HEK293 (cell line): ENCODE measurements at regions not wholly inside any gene's neighbourhood (a gene's known extent, or its start where the extent isn't known, plus 50 kb on each side); places are given as distances from the start of the nearest gene placed in this dataset.

ENCODE experiments used
- CTCF ChIA-PET: fragments of 350-600 bp; formaldehyde crosslinking; extraction: SDS; loops from one replicate; lab custom pipeline; 2021; ENCODE audit warnings: antibody characterized with exemption; lab: Yijun Ruan, JAX
- POLR2A ChIA-PET: fragments of 300-600 bp; formaldehyde crosslinking; extraction: SDS; loops from one replicate; lab custom pipeline; 2020; ENCODE audit warnings: antibody characterized with exemption, inconsistent platforms; lab: Yijun Ruan, JAX
- H3K27ac ChIP-seq: fragments of 200-500 bp; sonication (Bioruptor generic); 2 replicates; pipeline ENCODE4 v1.5.1; 2014; ENCODE audit warnings: low read depth, low read length, control low read depth, inconsistent platforms; ENCODE audit errors: extremely low read depth
- H3K36me3 ChIP-seq, 2 experiments: fragments of 200-500 bp in 1 of 2; sonication (Bioruptor generic) in 1 of 2; 1 replicate in 1 of 2; 2 replicates in 1 of 2; pipeline ENCODE4 v1.5.1; 2014 to 2017; ENCODE audit warnings: inconsistent platforms in 2 of 2, low read length in 2 of 2; ENCODE audit not compliant: control insufficient read depth in 2 of 2, insufficient read depth in 1 of 2
- H3K4me1 ChIP-seq: fragments of 200-500 bp; sonication (Bioruptor generic); 2 replicates; pipeline ENCODE4 v1.5.1; 2014; ENCODE audit warnings: mild to moderate bottlenecking, low read length, inconsistent platforms; ENCODE audit not compliant: control insufficient read depth, insufficient read depth
- H3K4me3 ChIP-seq: 2 replicates; pipeline ENCODE4 v1.5.1; 2011; ENCODE audit warnings: low read depth, mild to moderate bottlenecking, control low read depth, low read length, moderate library complexity
- H3K9me3 ChIP-seq: fragments of 200-500 bp; sonication (Bioruptor generic); 2 replicates; pipeline ENCODE4 v1.5.1; 2014; ENCODE audit warnings: low read depth, low read length, inconsistent platforms; ENCODE audit not compliant: control insufficient read depth, insufficient read depth
- GLI4 ChIP-seq: fragments of 450-650 bp; formaldehyde crosslinking; IDR thresholded peaks from 2 replicates; pipeline ENCODE4 v1.5.1; 2016; ENCODE audit warnings: missing biosample characterization, missing genetic modification characterization
- IKZF3 ChIP-seq: fragments of 450-650 bp; IDR thresholded peaks from 2 replicates; pipeline ENCODE4 v1.5.0; 2018; ENCODE audit warnings: missing biosample characterization, mild to moderate bottlenecking, missing genetic modification characterization, moderate library complexity
- SALL2 ChIP-seq: fragments of 450-650 bp; formaldehyde crosslinking; IDR thresholded peaks from 2 replicates; pipeline ENCODE4 v1.5.0; 2017; ENCODE audit warnings: missing biosample characterization, mild to moderate bottlenecking, missing genetic modification characterization, borderline replicate concordance
- TRIM28 ChIP-seq: IDR thresholded peaks from 2 replicates; pipeline ENCODE4 v1.6.1; 2011; ENCODE audit warnings: low read length, control low read depth, borderline replicate concordance
- ZBTB17 ChIP-seq: fragments of 450-650 bp; formaldehyde crosslinking; IDR thresholded peaks from 2 replicates; pipeline ENCODE4 v1.5.1; 2016; ENCODE audit warnings: missing biosample characterization, missing genetic modification characterization
- ZNF174 ChIP-seq: fragments of 450-650 bp; formaldehyde crosslinking; IDR thresholded peaks from 2 replicates; pipeline ENCODE4 v1.5.0; 2017; ENCODE audit warnings: missing biosample characterization, mild to moderate bottlenecking, missing genetic modification characterization
- ZNF221 ChIP-seq: fragments of 450-650 bp; formaldehyde crosslinking; IDR thresholded peaks from 2 replicates; pipeline ENCODE4 v1.5.1; 2017; ENCODE audit warnings: missing biosample characterization, missing genetic modification characterization, borderline replicate concordance
- ZNF239 ChIP-seq: fragments of 450-650 bp; formaldehyde crosslinking; IDR thresholded peaks from 2 replicates; pipeline ENCODE4 v1.5.1; 2016; ENCODE audit warnings: missing biosample characterization, missing genetic modification characterization
- ZNF423 ChIP-seq: fragments of 450-650 bp; formaldehyde crosslinking; IDR thresholded peaks from 2 replicates; pipeline ENCODE4 v1.5.1; 2016; ENCODE audit warnings: missing biosample characterization, missing genetic modification characterization
- ZNF510 ChIP-seq: fragments of 450-650 bp; formaldehyde crosslinking; IDR thresholded peaks from 2 replicates; pipeline ENCODE4 v1.5.1; 2018; ENCODE audit warnings: mild to moderate bottlenecking, missing genetic modification characterization, missing biosample characterization; ENCODE audit not compliant: insufficient replicate concordance
- ZNF518A ChIP-seq: fragments of 450-650 bp; formaldehyde crosslinking; conservative IDR thresholded peaks from 2 replicates; pipeline ENCODE4 v1.5.1; 2016; ENCODE audit warnings: low read depth, missing biosample characterization, missing genetic modification characterization
- ZNF529 ChIP-seq: fragments of 450-650 bp; formaldehyde crosslinking; IDR thresholded peaks from 2 replicates; pipeline ENCODE4 v1.5.1; 2017; ENCODE audit warnings: missing genetic modification characterization, missing biosample characterization; ENCODE audit not compliant: insufficient replicate concordance
- ZNF530 ChIP-seq: fragments of 450-650 bp; formaldehyde crosslinking; IDR thresholded peaks from 2 replicates; pipeline ENCODE4 v1.5.1; 2016; ENCODE audit warnings: low read depth, missing biosample characterization, missing genetic modification characterization
- ZNF560 ChIP-seq: fragments of 450-650 bp; formaldehyde crosslinking; IDR thresholded peaks from 2 replicates; pipeline ENCODE4 v1.5.1; 2017; ENCODE audit warnings: missing biosample characterization, missing genetic modification characterization, borderline replicate concordance
- ZNF610 ChIP-seq: fragments of 450-650 bp; formaldehyde crosslinking; IDR thresholded peaks from 2 replicates; pipeline ENCODE4 v1.5.1; 2016; ENCODE audit warnings: missing biosample characterization, missing genetic modification characterization, borderline replicate concordance
- ZNF626 ChIP-seq: fragments of 450-650 bp; sonication (Bioruptor Pico); formaldehyde crosslinking; IDR thresholded peaks from 2 replicates; pipeline ENCODE4 v1.5.1; 2018; ENCODE audit warnings: missing biosample characterization, missing genetic modification characterization, inconsistent platforms
- TF ChIP-seq, protein P1 (sequence below): fragments of 450-650 bp; formaldehyde crosslinking; IDR thresholded peaks from 2 replicates; pipeline ENCODE4 v1.5.1; 2016; ENCODE audit warnings: missing biosample characterization, missing genetic modification characterization
- TF ChIP-seq, protein P2 (sequence below): fragments of 450-650 bp; formaldehyde crosslinking; IDR thresholded peaks from 2 replicates; pipeline ENCODE4 v1.5.1; 2017; ENCODE audit warnings: missing biosample characterization, missing genetic modification characterization
- TF ChIP-seq, protein P3 (sequence below): fragments of 450-650 bp; formaldehyde crosslinking; IDR thresholded peaks from 2 replicates; pipeline ENCODE4 v1.5.1; 2016; ENCODE audit warnings: missing biosample characterization, missing genetic modification characterization, borderline replicate concordance
- TF ChIP-seq, protein P4 (sequence below): sonication (generic); formaldehyde crosslinking; IDR thresholded peaks from 2 replicates; pipeline ENCODE4 v1.8.1; 2022; ENCODE audit warnings: mild to moderate bottlenecking, moderate library complexity, missing genetic modification reagents

DNA sequence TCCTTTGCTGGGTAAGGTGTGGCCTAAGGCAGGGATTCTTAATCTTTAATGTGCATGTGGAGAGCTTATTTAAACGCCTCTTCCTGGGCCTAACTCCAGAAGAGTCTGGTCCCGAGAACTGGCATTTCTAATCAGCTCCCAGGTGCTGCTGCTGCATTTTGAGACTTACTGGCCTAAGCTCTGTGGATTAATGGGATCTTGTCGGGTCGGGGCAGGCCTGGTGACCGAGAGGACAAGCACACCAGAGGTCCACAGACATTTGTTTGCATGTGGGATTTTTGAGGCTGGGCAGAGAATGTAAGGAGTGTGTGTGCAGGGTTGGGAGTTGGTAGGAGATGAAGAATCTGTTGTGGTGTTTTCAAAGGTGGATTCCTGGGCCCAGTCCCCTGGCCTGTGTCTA lies 95.0 kb upstream of the DAP start:
- Histone ChIP-seq H3K4me1 (no peaks in the 10 kb centered on the region; the same call in 1 of the 2 replicates), H3K36me3 (no peaks in the 10 kb centered on the region), H3K4me3 (no peak overlapping the region), H3K27ac (no peak overlapping the region), H3K9me3 (no peaks in the 10 kb centered on the region)
- no peak for TF ChIP-seq ZNF510 (tag by site-specific recombination)
- TF ChIP-seq, protein P1, sequence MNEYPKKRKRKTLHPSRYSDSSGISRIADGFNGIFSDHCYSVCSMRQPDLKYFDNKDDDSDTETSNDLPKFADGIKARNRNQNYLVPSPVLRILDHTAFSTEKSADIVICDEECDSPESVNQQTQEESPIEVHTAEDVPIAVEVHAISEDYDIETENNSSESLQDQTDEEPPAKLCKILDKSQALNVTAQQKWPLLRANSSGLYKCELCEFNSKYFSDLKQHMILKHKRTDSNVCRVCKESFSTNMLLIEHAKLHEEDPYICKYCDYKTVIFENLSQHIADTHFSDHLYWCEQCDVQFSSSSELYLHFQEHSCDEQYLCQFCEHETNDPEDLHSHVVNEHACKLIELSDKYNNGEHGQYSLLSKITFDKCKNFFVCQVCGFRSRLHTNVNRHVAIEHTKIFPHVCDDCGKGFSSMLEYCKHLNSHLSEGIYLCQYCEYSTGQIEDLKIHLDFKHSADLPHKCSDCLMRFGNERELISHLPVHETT (tag by site-specific recombination): no peak
- ChIA-PET POLR2A (no interaction called here), CTCF (interaction anchor here (0.6 to 3.1 kb wide), 29 partner anchors 8 to 1168 kb away, joined by 3 to 37 read pairs (median 4); no protein-coding TSS in a partner anchor)

GRCh38 chr5:10854506-10855277 lies 93.7 kb upstream of the DAP start:
- POLR2A ChIA-PET: no interaction called here
- H3K4me3 ChIP-seq: no peak overlapping the region
- H3K9me3 ChIP-seq: no peaks in the 10 kb centered on the region
- TF ChIP-seq, protein P2, sequence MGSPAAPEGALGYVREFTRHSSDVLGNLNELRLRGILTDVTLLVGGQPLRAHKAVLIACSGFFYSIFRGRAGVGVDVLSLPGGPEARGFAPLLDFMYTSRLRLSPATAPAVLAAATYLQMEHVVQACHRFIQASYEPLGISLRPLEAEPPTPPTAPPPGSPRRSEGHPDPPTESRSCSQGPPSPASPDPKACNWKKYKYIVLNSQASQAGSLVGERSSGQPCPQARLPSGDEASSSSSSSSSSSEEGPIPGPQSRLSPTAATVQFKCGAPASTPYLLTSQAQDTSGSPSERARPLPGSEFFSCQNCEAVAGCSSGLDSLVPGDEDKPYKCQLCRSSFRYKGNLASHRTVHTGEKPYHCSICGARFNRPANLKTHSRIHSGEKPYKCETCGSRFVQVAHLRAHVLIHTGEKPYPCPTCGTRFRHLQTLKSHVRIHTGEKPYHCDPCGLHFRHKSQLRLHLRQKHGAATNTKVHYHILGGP (tag by site-specific recombination): no peak
- TF ChIP-seq SALL2: no peak
- no peak for TF ChIP-seq ZNF423 (tag by site-specific recombination)
- TF ChIP-seq, protein P3, sequence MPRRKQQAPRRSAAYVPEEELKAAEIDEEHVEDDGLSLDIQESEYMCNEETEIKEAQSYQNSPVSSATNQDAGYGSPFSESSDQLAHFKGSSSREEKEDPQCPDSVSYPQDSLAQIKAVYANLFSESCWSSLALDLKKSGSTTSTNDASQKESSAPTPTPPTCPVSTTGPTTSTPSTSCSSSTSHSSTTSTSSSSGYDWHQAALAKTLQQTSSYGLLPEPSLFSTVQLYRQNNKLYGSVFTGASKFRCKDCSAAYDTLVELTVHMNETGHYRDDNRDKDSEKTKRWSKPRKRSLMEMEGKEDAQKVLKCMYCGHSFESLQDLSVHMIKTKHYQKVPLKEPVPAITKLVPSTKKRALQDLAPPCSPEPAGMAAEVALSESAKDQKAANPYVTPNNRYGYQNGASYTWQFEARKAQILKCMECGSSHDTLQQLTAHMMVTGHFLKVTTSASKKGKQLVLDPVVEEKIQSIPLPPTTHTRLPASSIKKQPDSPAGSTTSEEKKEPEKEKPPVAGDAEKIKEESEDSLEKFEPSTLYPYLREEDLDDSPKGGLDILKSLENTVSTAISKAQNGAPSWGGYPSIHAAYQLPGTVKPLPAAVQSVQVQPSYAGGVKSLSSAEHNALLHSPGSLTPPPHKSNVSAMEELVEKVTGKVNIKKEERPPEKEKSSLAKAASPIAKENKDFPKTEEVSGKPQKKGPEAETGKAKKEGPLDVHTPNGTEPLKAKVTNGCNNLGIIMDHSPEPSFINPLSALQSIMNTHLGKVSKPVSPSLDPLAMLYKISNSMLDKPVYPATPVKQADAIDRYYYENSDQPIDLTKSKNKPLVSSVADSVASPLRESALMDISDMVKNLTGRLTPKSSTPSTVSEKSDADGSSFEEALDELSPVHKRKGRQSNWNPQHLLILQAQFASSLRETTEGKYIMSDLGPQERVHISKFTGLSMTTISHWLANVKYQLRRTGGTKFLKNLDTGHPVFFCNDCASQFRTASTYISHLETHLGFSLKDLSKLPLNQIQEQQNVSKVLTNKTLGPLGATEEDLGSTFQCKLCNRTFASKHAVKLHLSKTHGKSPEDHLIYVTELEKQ (tag by site-specific recombination): no peak
- TF ChIP-seq ZNF221: no peak
- no peak for TF ChIP-seq ZNF530
- no peak for TF ChIP-seq IKZF3 (tag by site-specific recombination)
- TF ChIP-seq ZNF174: no peak
- no peak for TF ChIP-seq ZNF518A (tag by site-specific recombination)
- no peak for TF ChIP-seq ZNF626 (tag by site-specific recombination)
- TF ChIP-seq, protein P4, sequence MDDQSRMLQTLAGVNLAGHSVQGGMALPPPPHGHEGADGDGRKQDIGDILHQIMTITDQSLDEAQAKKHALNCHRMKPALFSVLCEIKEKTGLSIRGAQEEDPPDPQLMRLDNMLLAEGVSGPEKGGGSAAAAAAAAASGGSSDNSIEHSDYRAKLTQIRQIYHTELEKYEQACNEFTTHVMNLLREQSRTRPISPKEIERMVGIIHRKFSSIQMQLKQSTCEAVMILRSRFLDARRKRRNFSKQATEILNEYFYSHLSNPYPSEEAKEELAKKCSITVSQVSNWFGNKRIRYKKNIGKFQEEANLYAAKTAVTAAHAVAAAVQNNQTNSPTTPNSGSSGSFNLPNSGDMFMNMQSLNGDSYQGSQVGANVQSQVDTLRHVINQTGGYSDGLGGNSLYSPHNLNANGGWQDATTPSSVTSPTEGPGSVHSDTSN: no peak
- no peak for TF ChIP-seq ZNF610 (tag by site-specific recombination)
- no peak for TF ChIP-seq ZBTB17 (tag by site-specific recombination)
- TF ChIP-seq ZNF529 (tag by site-specific recombination): no peak
- no peak for TF ChIP-seq TRIM28
- no peak for TF ChIP-seq GLI4 (tag by site-specific recombination)
- TF ChIP-seq ZNF560 (tag by site-specific recombination): no peak
- TF ChIP-seq ZNF239: no peak

More at GRCh38 chr5:10854506-10855277, 93.7 kb upstream of the DAP start:
- H3K4me1 ChIP-seq: no peaks in the 10 kb centered on the region; the same call in 1 of the 2 replicates
- H3K27ac ChIP-seq: no peak overlapping the region
- CTCF ChIA-PET: interaction anchor here (0.7 to 2.6 kb wide), 9 partner anchors 8 to 1169 kb away, joined by 3 to 9 read pairs (median 4); no protein-coding TSS in a partner anchor
- H3K36me3 ChIP-seq: no peaks in the 10 kb centered on the region
